ENCODE measurements at regions not wholly inside any gene's neighbourhood (a gene's known extent, or its start where the extent isn't known, plus 50 kb on each side); places are given as distances from the start of the nearest gene placed in this dataset.

- DNase-seq (no peak), ATAC-seq (ENCODE audit: low FRiP score in 2 of 2) (peak in 1 of 2 donors; percentile 73)
- TF ChIP-seq CTCF (IDR thresholded peaks at IDR 0.05) (no peak), POLR2A (IDR thresholded peaks at IDR 0.05) (no peak), POLR2AphosphoS5 (IDR thresholded peaks at IDR 0.05) (no peak), EP300 (IDR thresholded peaks at IDR 0.05) (no peak)
Observed at GRCh38 chr1:82538876-82539275, 738.1 kb downstream of the ADGRL2 start.

GRCh38 chr1:82534996-82535395, 734.3 kb downstream of the ADGRL2 start:
- 89 to 94% methylated on average over 6 of the region's 6 CpGs for WGBS, 2 donors
- no peaks in the 10 kb centered on the region for H3K36me3 ChIP-seq
- no peak overlapping the region for H3K27ac ChIP-seq

More at GRCh38 chr1:82538876-82539275, 738.1 kb downstream of the ADGRL2 start:
- H3K36me3 ChIP-seq, result no peaks in the 10 kb centered on the region
- no peaks in the 10 kb centered on the region for H3K4me1 ChIP-seq
- peaks cover 0 to 2% (median 0%) of the 10 kb centered on the region in 4 donors for H3K9me3 ChIP-seq
- H3K4me3 ChIP-seq, result no peak overlapping the region
- no peak overlapping the region for H3K27ac ChIP-seq
- no peaks in the 10 kb centered on the region for H3K27me3 ChIP-seq

GRCh38 chr1:82525378-82525777, 724.6 kb downstream of the ADGRL2 start:
- Histone ChIP-seq H3K27me3 (no peaks in the 10 kb centered on the region), H3K4me3 (no peak overlapping the region), H3K27ac (no peak overlapping the region), H3K36me3 (no peaks in the 10 kb centered on the region), H3K9me3 (no peaks in the 10 kb centered on the region), H3K4me1 (no peaks in the 10 kb centered on the region)
- no peak for DNase-seq
- TF ChIP-seq EP300 (IDR thresholded peaks at IDR 0.05), result no peak
- TF ChIP-seq POLR2A (IDR thresholded peaks at IDR 0.05), result no peak
- no peak for TF ChIP-seq CTCF (IDR thresholded peaks at IDR 0.05)
- no peak for TF ChIP-seq POLR2AphosphoS5 (IDR thresholded peaks at IDR 0.05)
- ATAC-seq (ENCODE audit: low FRiP score in 2 of 2), result no peak

More at GRCh38 chr1:82534996-82535395, 734.3 kb downstream of the ADGRL2 start:
- H3K4me1 ChIP-seq, result no peaks in the 10 kb centered on the region
- TF ChIP-seq POLR2A (IDR thresholded peaks at IDR 0.05), result no peak
- no peak for TF ChIP-seq CTCF (IDR thresholded peaks at IDR 0.05)
- no peak for TF ChIP-seq POLR2AphosphoS5 (IDR thresholded peaks at IDR 0.05)
- TF ChIP-seq EP300 (IDR thresholded peaks at IDR 0.05), result no peak
- no peaks in the 10 kb centered on the region for H3K9me3 ChIP-seq
- no peak overlapping the region for H3K4me3 ChIP-seq
- no peak for ATAC-seq (ENCODE audit: low FRiP score in 2 of 2)
- no peaks in the 10 kb centered on the region for H3K27me3 ChIP-seq
- DNase-seq, result no peak

GRCh38 chr1:82520611-82521010, 719.9 kb downstream of the ADGRL2 start:
- DNase-seq (no peak), ATAC-seq (ENCODE audit: low FRiP score in 2 of 2) (no peak)
- H3K27me3 ChIP-seq, result no peaks in the 10 kb centered on the region
- H3K27ac ChIP-seq, result no peak overlapping the region
- no peaks in the 10 kb centered on the region for H3K4me1 ChIP-seq
- no peak for TF ChIP-seq CTCF (IDR thresholded peaks at IDR 0.05)
- no peak for TF ChIP-seq POLR2A (IDR thresholded peaks at IDR 0.05)
- no peak for TF ChIP-seq POLR2AphosphoS5 (IDR thresholded peaks at IDR 0.05)
- TF ChIP-seq EP300 (IDR thresholded peaks at IDR 0.05), result no peak
- 80 to 83% methylated on average over 1 of the region's 1 CpG for WGBS, 2 donors
- no peaks in the 10 kb centered on the region for H3K9me3 ChIP-seq
- no peak overlapping the region for H3K4me3 ChIP-seq
- no peaks in the 10 kb centered on the region for H3K36me3 ChIP-seq

- no peaks in the 10 kb centered on the region for H3K4me1 ChIP-seq
- H3K36me3 ChIP-seq, result no peaks in the 10 kb centered on the region
- ATAC-seq (ENCODE audit: low FRiP score in 2 of 2), result peak; percentile 43 to 75
- peak in 1 of 2 donors; percentile 22 for DNase-seq
- no peaks in the 10 kb centered on the region for H3K27me3 ChIP-seq
- no peak overlapping the region for H3K27ac ChIP-seq
- 53 to 64% methylated on average over 7 to 8 of the region's 8 CpGs for WGBS, 2 donors
- H3K4me3 ChIP-seq, result no peak overlapping the region
- H3K9me3 ChIP-seq, result no peaks in the 10 kb centered on the region
- TF ChIP-seq EP300 (IDR thresholded peaks at IDR 0.05) (no peak), CTCF (IDR thresholded peaks at IDR 0.05) (no peak), POLR2A (IDR thresholded peaks at IDR 0.05) (no peak), POLR2AphosphoS5 (IDR thresholded peaks at IDR 0.05) (no peak)
Observed at GRCh38 chr1:82517586-82517985, 716.9 kb downstream of the ADGRL2 start.

Measured in upper lobe of left lung (tissue), 6 donors.